Activated CD4-positive, alpha-beta T cell treated with anti-CD3 and anti-CD28 coated beads for 48 hours (primary cell): ENCODE measurements at regions not wholly inside any gene's neighbourhood (a gene's known extent, or its start where the extent isn't known, plus 50 kb on each side); places are given as distances from the start of the nearest gene placed in this dataset.

ENCODE experiments used
- DNase-seq: peaks from one replicate; pipeline ENCODE4 v3.0.0-alpha.2; 2020

DNA sequence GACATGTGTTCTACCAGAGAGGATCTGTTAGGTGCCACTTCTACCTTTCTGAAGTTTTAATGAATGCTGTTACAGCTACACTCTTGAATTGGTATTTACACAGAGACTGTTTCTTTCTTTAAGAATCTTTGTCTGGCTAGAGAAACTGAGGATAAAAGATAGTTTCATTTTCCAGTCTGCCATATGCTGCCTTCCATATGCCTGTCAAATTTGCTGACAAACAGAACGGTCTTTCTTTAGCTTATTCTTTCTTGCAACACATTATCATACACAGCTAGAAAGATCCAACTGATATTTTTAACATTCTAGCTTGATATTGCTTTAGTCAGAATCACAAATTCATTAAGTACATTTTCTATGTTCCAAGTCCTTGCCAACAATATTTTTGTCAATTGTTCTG, 409.8 kb upstream of the CELF4 start:
- DNase-seq: no peak

DNA sequence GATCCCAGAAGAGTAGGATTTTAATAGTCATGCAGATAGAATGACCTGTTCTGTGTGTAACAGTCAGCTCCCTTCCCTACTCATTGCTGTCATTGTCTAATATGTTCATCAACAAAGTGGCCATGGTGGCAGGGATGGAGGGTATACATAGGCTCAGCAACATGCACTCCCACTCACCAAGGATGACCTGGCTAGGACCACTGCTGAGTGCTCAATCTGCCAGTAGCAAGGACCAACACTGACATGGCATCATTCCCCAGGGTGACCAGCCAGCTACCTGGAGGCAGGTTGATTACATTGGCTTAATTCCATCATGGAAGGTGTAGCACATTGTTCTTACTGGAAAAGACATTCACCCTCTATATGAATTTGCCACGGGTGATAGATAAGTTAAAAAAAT, 401.7 kb upstream of the CELF4 start:
- DNase-seq: no peak

DNA sequence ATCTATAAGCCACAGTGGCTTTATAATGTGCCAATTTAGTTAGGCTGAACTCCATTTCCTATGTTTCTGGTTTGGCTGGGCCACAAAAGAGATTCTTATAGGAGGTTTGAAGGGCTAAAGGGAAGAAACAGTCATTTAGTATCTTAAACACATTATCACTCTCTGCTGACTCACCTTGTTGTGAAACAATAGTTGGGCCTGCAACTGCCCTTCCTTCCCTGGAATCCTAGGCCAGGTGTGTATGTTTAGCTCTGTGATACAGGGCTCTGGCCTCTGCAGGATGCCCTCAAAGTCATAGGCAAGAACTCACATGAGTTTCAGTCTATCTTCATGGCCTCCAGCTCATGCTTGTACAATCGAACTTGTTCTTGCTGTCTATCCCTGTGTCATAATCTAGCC, 400.0 kb upstream of the CELF4 start:
- DNase-seq: no peak

DNA sequence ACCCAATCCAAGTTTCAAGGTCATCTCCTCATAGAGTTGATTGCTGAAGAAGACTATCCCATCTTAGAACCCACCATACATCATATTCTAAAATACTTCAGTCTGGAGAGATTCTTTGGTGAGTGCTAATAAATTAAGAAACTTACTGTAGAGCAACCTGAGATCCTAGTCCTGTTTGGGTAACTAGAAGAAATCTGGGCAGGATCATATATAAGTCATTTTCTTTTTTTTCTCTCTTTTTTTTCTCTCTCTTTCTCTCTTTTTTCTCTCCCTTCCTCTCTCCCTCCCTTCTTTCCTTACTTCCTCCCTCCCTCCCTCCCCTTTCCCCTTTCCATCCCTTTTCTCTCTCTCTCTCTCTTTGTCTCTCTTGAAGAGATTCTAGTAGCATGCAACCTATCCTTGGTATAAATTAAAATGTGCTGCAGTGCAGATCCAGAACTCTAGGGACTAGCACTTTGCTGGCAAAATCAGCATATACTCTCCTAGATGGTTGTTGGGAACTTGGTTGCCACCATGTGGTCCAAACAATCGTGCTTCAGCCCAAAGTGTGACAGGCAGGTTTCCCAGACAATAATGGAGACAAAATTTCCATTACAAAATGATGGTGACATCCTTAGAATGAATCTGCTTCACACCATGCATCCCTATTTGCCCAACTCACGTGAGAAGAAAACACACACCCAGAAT, 399.4 kb upstream of the CELF4 start:
- DNase-seq: no peak

DNA sequence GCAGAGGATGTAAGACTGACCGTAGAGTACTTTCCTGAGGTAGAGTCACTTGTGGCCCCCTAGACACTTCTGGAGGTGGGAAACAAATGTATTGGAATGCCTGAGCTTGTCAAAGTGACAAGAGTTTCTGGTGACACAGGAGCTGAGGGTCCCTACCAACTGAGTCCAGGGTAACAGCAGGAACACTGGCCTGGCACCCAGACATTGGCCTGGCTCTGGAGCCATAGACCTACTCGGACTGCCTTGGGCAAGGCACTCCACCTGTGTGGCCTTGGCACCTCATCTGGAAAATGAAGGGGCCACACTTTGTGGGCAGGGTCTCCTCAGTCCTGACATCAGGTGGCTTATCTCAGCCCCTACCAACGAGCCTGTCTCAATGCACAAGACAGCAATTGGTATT, 398.2 kb upstream of the CELF4 start:
- no peak for DNase-seq

DNA sequence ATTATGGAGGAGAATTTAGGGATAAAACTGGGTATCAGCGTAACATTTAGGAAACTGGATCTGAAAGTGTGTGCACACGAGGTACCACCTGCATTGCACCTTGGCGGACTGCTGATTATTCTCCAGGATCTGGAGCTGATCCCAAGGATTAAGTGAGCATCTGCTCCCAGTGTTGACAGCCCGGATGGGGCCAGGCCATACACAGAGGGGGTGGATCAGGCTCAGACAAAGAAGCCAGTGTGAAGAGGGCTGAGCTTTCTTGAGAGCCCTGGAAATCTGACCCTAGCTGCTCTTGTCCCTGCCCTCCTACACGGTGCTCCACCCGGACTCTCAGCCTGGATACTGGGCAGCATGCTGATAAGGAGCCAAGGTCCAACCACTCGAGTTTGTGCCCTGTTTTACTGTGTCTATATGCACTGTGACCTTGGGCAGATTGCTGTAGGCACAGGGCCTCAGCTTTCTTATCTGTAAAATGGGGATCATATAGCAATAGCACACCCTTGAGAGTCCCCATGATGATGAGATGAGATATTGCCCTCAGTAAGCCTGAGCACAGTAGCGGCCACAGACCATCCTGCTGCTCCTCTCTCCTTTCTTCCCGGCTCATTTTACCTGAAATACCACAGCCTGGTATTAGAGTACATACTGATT, 396.8 kb upstream of the CELF4 start:
- no peak for DNase-seq

DNA sequence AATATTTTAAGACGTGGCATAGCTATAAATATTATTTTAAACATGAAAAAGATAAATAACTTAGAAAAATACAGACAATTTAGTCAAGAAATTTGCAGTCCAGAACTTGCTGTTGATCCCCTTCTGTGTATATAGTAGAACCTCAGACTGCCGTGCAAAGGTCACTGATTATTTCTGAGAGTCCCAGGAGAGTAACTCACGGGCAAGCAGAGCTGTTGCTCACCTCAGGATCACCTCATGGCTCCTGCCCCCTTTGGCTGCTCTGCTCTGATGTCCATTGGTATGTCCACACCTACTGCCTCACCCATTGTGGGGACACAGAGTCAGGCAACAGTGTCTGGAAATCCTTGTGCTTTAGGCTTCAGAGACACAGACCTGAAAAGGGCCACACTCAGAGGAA, 392.9 kb upstream of the CELF4 start:
- DNase-seq: no peak

DNA sequence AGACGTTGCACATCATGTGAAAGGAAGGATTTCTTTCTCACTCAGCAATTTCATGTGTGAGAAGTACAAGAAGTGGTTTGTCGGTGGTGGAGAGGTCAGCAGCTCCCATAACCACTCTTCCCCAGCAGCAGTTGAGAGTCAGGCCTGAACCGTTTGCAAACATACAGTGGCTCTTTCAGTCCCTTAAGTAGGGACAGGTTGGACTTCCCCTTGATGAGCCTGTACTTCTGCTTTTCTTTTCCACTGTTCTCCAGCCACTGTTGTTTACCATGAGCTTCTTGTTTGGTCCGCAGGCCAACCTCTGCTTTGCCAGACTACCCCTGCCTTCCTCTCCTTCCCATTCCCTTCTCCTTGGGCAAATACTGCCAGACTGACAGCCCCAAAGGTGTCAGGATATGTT, 391.3 kb upstream of the CELF4 start:
- no peak for DNase-seq

DNA sequence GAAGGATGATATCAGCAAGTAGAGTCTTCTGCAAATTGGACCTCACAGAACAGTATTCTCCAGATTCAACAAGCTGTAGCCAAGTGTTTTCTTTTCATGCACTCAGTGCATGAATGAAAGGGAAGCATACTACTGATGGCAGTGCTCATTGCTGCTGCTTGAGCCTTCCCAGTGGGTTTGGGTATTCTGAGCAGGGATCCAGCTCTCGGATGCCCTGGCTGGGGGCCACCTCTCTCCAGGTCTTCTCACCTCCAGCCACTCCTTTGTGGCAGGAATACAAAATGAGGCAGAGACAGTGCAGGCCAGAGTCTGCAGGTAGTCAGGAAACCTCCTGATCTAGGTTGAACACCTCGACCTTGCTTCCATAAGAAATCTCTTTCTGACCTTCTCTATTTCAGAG, 390.4 kb upstream of the CELF4 start:
- no peak for DNase-seq

DNA sequence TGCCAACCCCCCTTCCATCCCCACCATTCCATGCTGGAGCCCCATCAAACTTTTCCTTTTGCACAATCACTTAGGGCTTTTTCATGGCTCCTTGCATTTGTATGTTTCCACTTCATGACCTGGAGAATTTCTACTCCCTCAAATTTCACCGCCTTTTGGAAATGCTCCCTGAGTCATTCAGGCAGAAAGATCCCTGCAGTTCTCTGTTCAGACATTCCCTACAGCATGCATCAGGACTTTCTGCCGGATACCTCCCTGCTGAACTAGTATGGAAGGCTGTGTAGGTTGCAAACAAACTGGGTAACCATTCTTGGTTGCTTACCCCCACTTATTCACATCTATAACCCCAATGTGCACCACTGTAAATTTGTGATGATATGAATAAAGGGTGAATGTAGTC, 389.6 kb upstream of the CELF4 start:
- DNase-seq: no peak

DNA sequence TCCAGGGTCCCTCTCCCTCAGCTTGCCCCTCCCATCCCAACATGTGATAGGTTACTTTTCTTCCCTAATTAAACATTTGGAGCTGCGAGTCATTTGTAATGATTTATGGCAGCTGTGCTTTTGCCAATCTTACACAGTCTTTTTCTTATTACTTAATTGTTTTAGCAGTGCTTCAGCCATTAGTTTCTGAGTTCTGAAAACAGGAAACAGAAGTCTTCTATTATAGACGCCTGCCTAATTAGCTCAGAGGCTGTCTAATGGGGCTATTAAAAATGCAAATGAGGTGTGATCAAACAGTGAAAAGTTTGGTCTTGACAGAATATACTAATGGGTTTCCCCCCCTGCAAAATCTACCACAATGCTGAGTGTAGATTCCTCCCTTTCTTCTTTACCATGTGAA, 388.3 kb upstream of the CELF4 start:
- no peak for DNase-seq

DNA sequence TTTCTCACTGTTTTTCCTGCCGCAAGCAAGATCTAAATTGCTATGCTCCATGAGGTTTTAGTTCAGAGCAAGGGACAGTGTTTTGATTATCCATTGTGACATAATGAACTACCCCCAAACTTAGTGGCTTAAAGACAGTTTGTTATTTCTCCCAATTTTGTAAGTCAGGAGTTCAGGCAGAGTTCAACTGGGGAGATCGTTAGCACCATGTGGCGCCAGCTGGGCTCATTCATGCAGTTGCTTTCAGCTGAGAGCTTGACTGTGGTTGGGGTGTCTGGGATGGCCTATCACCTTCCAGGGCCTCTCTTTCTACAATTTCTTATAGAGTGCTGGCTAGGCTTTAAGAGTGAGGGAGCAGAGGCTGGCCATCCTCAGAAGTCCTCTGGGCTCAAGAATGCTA, 382.9 kb upstream of the CELF4 start:
- no peak for DNase-seq

DNA sequence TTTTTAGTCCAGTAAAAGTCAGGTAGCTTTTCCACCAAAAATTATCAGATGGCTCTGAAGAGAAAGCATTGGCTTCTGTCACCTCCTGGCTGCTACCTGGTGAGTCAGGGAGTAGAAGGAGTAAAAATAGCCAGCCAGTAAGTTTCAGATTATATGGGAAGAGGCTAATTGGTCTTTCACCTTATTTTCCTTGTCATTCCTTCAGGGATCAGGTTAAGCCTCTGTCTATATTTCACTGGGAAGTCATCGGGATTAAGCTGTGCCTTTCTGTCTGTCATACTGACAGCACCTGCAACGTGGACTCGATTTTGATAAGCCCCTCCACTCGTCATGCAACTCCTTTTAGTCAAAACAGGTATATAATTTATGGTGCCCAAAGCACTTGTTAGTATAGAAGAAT, 380.7 kb upstream of the CELF4 start:
- DNase-seq: no peak

DNA sequence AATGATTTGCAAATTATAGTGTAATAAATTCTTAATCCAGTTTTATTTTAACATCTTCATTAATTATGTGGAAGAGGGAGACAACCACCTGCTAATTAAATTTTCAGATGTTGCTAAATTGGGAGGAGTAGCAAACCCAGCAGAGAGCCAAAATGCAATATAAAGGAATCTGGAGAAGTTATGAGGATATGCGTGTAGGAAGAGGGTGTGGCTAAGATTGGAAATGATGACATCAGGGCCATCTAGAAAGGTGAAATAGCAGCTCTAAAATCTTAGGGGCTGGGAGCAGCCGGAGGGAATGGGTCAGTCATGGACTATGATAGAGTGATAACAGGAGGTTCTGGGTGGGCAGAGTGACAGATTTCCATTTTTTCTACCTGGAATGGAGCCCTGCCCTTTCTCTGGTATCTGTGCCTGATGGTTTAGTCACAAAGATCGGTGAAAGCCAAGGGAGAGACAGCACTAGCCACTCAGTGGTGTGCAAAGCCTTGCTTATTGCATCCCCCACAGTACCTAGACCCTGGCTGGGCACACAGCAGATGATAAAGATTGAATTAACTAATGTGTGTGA, 379.2 kb upstream of the CELF4 start:
- DNase-seq: no peak

DNA sequence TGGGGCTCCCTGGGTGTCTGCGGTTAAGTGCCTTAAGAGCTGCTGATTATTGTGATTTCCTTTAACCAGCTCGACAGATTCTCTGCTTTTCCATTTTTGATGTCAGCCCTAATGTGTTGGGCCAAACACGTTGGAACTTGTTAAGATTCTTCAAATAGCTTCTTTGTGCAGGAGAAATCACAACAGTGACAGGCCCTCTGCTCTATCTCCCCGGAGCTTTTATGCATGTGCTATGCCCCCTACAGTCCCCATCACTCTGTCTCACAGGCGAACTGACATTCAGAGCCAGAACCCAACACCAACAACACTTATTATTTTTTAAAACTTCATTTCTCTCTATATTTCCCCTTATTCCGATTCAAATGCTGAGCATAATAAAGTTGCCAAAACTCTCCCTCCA, 371.7 kb upstream of the CELF4 start:
- no peak for DNase-seq

DNA sequence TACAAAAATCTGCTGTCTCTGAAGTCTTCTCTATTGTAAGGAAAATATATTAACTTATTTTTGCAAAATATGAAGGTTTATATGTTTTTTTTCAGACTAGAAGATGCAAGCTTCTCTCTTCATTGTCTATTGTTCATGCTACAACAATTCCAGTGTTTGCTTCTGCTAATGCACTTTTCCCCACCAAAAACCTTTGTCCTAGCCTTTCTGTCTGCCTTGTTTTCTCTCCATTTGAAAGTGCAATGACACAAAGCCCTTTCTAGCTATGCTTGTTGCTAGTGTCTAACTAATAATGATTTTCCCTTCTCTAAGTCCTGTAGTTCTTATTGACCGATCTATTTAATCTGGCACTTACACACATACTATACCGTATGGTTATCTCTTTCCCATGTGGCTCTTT, 369.5 kb upstream of the CELF4 start:
- no peak for DNase-seq

DNA sequence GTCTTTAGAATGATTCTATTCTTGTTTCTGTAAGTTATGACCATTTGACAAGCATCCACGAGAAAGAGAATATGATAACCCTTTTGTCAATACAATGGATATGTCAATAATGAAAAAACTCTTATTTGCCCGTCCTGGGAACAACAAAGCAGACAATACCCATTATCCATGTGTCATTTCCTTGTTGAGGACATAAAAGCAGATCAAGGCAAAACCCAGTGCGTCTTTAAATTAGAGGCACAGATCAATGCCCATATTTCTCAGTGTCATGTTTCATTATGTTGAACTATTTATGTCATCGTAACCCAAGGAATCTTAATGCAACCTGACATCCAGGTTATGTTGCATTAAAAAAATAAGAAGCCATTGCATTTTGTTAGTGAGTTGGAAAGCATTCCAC, 365.0 kb upstream of the CELF4 start:
- no peak for DNase-seq

DNA sequence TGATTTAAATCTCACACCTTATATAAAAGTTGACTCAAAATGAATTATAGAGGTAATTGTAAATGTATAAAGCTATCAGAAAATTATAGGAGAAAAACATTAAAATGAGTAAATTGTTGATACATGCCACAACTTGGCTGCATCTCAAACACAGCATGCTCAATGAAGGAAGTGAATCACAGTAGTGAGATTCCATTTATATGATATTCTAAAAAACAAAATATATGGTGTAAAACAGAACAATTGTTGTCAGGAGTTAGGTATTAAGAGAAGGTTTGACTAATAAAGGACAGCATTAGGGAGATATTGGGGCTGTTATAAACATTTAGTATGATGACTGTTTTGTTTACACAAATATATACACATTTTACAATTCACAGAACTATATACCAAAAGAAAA, 356.6 kb upstream of the CELF4 start:
- DNase-seq: no peak

DNA sequence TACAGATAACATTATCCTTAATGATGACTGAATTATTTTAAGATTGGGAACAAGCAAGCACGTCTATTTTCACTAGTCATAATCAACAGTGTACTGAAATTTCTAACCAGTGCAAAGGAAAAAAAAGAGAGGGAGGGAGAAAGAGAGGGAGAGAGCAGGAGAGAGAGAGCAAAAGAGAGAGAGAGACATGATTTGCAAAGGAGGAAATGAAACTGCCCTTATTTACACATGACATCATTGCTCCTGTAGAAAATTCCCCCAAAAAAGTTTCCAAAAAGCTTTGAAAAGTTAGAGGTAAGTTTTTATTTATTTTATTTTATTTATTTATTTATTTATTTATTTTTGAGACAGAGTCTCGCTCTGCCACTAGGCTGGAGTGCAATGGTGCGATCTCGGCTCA, 355.3 kb upstream of the CELF4 start:
- no peak for DNase-seq

DNA sequence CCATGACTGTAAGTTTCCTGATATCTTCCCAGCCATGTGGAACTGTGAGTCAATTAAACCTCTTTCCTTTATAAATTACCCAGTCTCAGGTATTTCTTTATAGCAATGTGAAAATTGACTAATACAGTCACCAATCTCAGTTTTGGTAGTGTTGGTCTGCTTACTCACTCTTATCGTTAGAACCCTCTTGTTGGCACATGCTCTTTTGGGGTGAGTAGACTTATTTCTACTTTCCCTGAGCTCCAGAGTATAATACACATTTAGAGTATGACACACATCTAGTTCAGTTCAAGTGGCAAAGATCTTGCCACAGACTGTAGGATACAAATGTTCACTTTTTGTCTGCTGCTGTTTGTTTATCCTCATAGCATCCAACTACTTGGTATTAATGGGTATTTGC, 347.5 kb upstream of the CELF4 start:
- DNase-seq: no peak

DNA sequence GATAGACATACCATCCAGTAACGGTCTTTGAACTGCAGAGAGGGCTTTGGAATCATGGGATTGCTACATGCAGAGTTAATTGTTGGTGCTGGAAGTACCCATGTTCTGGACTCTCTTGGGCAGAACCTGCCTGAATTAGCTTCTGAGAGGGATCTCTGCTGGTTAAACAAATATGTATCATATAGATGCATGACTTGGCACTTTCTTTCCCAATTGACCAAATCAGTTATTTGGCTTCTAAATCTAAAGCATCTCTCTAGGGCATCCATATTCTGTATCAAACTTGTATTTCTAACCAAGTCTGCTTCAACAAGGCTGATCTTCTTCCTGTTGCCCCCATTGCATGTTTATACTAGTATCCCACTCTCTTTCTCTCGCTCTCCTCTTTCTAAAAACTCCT, 336.7 kb upstream of the CELF4 start:
- no peak for DNase-seq

DNA sequence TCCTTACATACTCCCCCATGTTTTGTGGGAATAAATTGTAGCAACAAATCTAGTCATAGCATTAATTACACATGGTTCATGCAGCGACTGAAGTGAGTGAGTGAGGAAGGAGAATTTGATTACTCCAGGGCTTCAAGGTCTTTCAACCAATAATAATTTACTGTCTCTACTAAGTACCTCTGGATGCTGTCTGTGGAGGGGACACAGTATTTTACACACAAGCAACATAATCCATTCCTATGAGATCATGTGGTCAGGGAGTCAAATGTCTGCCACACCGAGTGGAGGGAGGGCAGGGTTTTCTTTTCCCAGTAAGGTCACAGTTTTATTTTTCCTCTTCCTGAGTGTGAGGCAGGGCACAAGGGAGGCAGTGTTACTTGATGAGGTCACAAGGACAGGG, 334.7 kb upstream of the CELF4 start:
- DNase-seq: no peak

DNA sequence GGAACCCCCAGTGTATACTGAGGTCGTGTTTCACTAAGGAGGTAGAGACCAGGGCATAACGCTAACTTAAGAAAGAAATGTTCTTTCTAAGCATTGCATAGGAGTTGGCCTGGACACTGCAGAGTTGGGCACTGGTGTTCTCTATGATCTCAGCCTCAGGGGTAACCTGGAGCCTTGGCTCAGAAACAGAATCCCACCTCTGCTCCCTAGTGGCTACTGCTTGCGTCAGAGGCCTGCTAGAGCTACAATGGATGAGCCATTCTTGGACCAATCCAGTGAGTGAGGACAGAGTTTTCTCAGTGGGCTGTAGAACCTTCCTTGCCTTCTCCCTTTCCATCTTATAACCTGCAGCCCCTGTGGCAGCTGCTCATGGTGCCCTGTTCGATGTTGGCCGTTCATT, 324.4 kb upstream of the CELF4 start:
- no peak for DNase-seq

DNA sequence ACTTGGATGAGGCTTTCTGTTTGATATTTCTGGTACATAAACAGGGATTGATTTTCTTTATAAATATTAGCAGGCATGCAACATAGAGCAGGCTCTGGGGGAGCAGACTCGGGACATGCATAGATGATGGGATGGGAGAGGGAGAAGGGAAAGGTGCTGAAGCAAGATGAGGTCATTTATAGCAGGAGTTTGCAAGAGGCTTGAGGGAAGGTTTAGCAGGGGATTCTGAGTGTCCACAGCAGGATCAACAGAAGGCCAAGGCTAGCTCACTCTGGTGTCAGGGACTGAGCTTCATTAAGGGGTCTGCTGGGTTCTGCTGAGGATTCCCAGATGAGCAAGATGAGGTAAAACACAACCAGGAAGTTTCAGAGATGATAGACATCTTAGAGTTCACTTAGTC, 309.1 kb upstream of the CELF4 start:
- DNase-seq: no peak

DNA sequence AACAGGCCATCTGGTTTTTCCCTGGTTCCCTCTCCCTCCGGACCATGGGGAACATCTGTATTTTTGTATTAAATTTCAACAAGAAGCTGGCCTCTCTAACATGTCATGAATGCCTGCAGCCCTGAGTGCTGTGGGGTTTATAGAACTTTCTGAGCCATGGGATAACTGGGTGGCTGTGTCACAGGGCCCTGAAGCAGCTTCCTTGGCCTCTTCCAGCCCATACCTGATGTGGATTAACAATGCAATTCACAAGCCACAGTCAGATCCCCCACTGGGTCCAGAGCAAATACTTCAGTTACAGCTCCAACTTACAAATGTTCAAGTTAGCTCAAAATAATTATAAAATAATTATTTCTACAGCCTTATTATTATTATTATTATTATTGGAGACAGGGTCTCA, 307.8 kb upstream of the CELF4 start:
- DNase-seq: no peak
